GM21390 (cell line): ENCODE measurements at regions not wholly inside any gene's neighbourhood (a gene's known extent, or its start where the extent isn't known, plus 50 kb on each side); places are given as distances from the start of the nearest gene placed in this dataset.

Experiments
- ATAC-seq: cut with Tn5 transposase; IDR thresholded peaks from one replicate; pipeline ENCODE4 v1.9.1; 2021; ENCODE audit not compliant: unreplicated experiment

DNA sequence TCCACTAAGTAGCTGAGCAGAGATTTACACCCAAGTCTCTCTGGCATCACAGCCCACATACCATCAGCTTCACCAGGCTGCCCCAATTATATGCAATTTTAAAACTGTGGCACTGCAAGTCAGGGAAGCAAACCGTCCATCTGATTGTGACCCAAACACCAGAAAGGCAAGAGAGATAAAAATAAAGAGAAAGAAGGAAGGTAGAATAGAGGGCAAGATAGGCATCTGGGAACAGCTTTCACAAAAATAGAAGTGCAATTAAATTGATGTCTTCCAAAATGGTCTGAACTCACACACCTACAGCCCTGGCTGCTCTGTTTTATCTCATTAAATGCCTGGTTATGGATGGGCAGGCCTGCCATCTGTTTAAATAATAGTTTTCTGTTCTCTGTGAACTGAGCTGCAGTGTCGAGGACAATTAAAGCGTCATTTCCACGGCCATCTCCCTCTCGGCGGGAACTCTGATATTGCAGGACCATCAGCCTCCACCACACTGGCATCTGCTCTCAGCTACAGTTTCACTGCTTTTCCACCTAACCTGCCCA, 509.1 kb downstream of the INHBA start:
- no peak for ATAC-seq

DNA sequence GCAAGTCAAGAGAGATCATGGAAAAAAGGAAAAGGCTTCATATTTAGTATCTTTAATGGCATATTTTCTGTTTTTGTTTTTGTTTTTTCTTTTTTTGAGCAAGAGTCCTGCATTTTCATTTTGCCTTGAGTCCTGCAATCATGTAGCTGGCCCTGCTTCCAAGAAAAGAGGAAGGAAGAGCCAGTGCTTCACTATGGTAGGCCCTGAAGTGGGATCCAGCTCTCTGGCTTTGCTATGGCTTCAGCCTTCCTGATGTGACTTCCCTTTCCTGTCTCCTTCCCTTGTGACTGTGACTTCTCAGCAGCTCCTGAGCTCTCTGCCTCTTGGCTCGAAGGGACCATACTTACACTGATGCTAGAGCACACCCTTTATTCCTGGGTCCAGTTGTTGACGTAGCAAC, 512.3 kb downstream of the INHBA start:
- ATAC-seq: no peak

DNA sequence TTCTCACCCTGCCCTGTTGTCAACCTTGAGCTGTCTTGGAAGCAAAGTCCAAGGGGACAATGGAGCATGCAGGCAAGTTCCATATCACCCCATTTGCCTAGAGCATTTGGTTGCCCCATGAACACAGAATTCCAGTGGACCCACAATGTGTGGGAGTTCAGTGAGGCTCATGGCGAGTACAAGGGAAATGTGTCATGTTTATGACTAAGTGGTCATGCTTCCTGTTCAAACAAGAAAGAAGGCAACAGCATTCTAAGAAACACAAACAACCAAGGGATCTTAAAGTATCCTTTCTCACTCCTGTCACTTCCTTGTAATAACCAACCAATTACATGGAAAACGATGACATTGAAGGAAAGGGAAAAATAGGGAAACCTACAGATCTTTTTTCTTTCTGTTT, 513.0 kb downstream of the INHBA start:
- ATAC-seq: no peak

DNA sequence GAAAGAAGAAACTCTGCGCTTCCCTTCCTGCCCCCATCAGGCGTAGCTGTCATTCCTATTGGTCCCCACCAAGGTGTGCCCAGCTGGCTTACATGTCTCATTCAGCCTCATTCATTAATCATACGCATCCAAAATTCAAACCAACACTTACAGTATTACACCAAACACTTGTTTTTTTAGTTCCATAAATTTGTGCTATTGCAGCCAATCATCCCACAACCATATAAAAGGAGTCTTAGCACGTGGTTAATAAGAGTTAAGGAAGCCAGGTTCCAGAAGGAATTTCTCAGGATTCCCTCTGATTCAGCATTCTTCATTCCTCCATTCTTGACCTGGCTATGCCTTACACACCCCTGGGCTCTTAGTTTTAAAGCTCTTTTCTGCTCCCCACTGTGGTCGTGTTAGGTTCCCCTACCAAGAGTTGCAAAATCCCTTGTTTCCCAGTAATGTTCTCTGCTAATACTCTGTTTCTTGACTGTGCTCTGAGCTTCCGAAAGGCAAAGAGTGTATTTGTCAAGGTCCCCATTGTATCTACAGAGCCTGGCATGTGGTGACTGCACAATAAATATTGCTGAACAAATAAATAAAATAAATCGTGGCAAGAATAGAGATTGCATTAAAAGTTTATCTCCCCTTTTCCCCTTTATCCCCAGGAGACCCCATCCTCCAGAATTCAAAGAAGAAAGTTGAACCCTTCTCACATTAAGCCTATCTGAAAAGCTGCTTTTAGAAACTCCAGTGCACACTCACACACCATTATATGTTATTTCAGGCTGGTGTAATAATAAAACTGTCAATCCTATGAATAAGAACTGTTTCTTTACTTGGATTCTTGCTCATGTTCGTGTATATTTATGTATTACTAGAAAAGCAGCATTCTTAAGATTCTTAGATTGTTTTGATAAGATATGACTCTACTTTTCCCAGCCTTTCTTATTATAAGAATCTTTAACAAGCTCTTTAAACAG, 514.4 kb downstream of the INHBA start:
- ATAC-seq: no peak

DNA sequence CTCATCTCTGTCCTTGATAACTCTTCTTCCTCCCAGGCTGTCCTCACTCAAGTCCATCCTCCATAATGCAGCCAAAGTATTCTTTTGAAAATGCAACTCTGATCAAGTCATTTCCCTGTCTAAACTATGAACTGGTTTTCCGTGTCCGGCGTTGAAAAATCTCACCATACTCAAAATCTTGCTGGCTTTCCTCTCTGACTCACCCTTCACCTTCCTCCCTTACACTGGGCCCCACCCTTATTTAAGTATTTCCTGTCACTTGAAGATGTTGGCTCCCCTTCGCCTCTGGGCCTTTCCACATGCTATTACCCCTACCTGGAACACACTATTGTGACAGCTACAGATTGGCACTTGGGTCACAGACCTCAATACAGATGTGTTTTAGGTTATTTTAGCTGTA, 515.6 kb downstream of the INHBA start:
- no peak for ATAC-seq

DNA sequence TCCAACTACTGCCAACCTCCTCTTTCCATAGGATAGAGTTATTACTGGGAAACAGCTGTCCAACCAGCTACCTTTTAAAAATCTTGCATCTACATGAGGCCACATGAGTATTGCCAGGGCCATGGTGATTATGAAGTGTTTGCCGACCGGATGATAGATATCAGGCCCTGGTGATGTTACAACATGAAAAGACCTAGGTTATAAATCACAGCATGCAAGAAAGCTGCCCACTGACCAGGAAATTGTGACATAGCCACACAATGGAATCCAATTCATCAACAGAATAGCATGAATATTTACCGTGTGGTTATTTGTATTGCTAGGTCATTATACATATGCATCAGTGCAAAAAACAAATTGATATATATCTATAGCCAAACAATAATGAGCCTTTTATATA, 517.0 kb downstream of the INHBA start:
- ATAC-seq: no peak

DNA sequence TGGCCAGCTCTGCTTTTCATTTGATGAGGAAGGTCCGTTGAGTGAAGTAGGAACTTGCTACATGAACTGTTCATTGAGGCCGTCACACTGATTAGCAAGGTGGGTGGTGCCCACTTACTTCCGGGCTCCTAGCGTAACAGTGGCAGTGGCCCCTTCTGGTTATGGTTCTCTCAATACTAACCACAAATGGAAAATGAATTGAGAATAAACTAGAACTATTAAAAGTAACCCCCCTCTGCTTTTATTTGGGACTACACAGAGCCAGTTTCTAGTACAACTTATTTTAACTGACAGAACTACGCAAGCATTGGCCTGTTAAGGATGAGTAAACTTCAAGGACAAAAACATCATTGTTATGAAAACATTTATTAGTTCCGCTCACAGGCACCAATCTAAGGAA, 519.1 kb downstream of the INHBA start:
- ATAC-seq: no peak

DNA sequence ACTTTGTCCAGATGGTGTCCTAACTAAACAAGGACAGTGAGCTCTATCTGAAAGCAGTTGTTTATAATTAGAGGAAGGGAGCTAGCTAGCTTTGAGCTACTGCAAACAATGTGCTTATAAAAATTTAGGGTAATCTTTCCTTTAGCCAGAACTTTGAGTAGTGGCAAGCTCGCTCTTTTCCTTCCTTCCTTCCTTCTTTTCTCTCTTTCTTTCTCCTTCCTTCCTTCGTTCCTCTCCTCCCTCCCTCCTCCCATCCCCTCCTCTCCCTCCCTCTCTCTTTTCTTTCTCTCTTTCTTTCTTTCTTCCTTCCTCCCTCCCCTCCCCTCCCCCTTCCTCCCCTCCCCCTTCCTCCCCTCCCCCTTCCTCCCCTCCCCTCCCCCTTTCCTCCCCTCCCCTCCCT, 520.1 kb downstream of the INHBA start:
- ATAC-seq: no peak

DNA sequence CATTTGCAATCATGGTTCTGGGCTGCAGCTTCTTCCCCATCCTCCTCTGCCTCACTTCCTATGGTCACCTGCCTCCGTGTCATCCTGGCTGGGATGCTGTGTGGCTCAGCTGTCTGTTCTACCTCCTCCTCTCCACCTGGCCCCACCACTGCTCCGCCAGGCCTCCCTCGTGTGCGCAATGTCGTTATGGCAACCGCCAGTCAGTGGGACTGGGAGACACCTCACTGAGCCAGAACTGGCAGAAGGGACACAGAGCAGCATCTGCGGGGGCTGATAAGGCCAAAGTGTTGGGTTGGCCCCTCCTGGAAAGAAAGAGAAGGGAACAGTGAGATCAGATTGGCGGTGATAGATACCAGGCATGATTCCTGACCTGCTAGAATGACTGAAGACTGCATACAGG, 527.5 kb downstream of the INHBA start:
- ATAC-seq: no peak

DNA sequence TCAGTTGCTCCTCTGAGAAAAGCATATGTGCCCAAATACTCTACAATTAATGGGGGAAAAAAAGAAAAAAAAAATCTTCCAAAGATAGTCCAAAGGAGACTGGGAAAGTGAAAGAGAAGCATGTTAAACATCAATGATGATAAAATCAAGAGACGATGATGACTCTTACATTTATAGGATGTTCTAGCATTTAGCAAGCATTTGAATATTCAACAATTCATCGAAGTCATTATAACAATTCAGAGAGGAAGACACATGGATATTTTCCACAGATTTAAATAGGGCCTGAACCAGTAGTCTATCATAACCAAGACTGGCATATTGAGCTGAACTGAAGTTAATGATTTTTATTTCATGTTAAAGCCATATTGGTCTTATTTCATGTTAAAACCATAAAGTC, 528.4 kb downstream of the INHBA start:
- no peak for ATAC-seq

DNA sequence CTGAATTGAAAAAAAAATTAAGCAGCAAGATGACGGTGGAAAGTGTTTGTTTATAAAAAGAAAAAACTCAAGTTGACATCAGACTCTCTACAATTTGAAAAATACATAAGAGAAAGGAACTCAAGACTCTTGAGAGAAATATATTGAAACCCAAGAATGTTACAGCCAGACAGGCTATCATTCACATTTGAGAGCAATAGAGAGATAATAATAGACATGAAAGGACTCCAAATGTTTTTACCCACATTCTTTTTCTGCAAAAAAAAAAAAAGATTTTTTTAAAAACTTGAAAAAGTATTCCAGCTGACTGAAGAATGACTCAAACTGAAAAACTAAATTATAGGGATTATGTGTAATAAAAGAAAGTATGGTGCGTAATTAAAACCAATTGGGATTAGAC, 532.4 kb downstream of the INHBA start:
- ATAC-seq: no peak

DNA sequence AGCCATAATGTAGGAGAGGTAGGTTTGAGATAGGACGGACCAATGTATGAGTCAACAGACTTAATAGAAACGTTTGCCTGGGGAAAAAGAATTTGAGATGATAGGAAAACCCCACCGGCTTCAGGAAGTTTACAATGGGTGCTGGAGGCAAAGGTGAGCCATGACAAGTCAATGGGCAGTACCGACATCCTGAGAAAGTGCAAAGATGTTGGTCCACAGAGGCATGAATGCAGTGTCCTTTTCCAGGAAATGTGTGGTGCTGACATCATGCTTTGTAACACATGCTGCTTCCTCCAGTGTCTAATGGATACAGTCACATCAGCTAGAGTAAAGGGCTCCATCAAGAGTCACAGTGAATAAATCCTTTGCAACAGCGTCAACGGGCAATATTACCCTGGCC, 533.6 kb downstream of the INHBA start:
- ATAC-seq: no peak

DNA sequence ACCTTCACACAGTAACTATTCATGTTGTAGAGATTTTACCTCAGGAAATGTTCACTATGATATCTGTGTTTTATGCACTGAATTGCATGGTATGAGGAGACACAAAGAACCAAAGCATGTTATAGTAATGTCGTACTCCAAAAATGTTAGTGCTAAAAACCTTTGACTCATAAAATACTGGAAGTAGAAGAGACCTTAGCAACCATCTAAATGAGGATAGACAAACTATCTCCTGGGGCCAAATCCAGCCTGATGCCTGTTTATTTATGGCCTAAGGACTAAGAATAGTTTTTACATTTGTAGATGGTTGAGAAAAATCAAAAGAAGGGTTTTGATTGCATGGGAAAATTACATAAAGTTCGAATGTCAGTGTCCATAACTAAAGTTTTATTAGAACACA, 535.1 kb downstream of the INHBA start:
- ATAC-seq: no peak

DNA sequence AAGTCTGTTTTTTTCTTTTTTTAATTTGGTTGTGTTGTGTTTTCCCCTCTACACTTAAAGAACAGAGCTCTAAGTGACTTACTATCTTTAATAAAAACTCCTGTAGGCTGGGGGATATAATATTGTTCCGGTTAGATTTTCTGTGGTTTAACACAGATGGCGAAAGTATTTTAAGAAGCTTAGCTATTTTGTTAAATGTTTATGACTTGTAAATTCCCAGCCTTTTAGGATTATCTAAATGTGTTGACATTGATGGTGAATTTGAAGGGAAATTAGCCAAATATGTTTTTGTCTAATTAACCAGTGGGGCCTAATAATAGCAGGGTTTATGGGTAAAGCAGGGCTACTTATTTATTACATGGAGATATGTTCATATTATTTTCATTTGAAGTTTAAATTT, 538.5 kb downstream of the INHBA start:
- ATAC-seq: no peak

DNA sequence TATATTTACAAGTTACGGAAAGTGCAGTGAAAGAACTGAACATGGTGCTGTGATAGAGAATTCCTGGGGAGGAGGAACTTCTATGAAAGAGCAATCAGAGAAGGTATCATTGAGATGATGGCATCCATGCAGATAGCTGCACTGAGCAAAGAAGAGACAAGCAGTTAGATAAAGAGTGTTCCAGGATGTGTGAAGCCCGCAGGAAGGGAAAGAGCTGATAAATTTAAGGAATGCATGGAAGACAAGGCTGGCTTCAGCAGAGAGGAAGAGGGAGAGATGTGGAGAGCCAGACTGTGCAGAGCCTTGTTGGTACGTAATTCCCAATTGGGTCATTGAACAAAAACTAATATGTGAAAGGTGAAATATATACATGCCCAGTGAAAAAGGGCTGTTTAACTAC, 538.9 kb downstream of the INHBA start:
- ATAC-seq: no peak

DNA sequence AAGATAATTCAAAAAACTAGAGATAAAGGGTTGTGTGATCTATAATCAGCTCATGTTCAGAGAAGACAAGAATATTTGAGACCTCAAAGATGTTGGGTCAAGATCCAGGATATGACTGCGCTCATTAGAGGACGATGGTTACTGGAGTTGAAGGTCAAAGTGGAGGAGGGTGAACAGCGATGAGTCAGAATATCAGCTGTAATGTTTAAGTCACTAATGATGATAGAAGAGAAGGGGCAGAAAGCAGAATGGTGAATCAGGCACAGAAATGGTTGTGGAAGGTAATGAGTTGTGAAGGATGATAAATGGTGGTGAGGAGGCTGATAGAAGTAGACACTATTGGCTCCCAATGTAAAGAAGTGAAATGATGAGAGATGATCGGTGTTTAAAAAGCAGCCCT, 540.3 kb downstream of the INHBA start:
- ATAC-seq: no peak

DNA sequence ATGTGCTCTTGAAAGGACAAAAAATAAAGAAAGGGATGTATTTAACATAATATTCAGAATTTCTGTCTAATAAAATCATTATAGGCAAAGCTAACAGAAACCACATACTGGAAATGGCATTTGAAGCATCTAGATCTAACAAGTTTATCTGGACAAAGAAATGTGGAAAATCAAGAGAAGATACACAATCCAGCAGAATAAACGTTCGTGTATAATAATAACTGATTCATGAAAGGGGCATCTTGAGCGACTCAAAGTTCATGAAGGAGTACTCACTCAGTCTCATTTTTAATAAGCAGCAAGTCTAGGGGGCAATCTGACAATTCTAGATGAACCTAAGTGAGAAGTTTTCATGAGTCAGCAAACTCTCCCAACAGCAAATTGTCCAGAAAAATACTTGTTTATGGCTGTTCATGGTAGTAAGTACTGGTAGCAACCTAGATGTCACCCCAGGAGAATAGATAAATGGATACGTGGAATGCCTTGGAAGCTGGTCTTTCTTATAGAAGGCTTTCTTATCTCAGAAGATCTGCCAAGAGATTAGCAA, 541.8 kb downstream of the INHBA start:
- ATAC-seq: no peak

DNA sequence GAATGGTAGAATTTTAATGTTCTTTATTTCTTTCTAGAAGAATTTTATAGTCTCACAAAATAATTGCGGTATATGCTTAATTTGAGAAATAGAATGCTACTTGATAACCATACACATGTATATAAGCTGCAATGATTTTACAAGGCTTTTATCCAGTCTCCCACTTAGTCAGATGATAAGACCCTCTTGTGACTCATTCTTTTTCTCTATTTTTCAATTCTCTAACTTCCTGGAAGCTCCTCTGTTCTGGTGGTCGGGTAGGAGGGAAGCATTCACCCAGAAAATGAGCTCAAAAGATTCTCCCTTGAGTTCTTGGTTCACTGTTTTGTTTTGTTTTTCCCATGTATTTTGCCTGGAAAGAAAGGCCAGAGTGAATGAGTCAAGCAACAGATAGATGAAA, 546.6 kb downstream of the INHBA start:
- ATAC-seq: no peak

DNA sequence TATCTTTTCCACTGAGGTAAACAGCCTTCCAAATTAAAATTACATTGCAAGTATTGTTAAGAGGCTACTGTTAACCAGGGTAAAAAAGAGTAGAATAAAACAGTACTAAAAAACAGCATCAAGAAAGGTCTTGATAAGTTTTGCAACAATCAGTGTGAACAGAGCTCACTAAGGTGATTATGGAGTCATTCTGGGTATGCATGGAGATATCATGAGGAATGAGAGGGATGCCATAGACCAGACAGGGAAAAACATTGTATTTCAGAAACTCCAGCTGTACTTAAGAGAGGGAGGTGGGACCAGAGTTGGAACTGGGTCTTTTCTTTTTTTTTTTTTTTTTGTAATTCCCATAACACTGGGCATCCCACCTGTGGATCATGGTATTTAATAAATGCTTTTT, 549.6 kb downstream of the INHBA start:
- no peak for ATAC-seq

DNA sequence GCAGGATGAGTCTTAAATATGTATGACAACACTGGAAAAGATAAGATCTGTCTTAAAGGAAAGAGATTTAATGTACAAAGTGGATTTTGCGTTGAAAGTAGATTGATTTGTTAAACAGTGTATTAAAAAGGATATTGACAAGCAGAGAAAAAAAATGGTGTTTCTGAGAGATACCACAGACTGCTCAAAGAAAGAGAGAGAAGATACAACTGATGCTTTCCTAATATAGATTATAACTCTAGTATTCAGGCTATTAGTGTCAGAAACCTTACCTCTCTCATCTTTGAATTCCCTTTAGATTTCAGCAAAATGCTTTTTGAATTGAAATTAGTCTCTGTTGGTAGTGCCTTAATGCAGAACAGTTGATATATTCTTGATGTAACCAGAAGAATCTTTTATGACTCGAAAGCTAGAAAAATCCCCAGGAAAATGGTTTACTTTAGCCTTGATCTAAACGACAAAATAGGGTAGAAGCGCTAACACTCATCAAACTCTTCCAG, 550.7 kb downstream of the INHBA start:
- no peak for ATAC-seq

DNA sequence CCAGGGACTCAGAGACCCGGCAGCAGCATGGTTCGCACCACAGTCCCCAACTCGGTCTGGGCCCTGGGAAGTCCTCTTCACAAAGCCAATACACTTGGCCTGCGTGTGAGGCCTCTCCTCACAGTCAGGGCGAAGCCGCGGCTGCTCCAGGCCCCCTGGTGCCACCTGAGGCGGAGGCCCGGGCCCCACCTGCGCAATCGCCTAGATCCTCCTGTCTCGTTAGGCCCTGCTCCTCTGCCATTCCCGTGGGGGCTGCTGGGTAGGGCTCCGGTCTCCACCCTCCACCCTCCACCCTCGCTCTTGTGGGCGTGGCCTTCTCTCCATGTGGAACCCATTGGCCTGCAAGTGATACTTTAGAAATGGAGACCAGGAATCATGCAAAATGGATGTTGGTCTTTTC, 553.3 kb downstream of the INHBA start:
- ATAC-seq: no peak

DNA sequence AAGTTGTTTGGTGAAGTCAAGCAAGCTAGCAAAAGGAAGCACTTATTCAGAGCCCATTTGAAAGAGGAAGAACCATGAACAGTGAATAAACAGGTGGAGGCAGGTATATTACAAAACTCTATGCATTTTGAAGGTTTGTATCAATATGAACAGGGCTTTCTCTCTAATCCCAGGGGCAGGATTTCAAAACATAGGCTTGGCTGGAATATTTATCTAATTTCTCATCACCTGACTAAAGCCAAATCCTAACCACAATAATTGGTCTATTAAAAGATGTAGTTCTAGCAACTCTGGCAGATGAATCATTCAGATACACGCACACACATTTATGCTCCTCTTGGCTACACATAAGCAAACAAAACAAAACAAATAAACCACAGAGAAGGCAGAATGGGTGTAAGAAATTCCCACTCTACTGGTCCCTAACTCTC, 554.4 kb downstream of the INHBA start:
- ATAC-seq: no peak
